ENCODE measurements at regions not wholly inside any gene's neighbourhood (a gene's known extent, or its start where the extent isn't known, plus 50 kb on each side); places are given as distances from the start of the nearest gene placed in this dataset.
"Not testable (repeated sequence)": the region's sequence is repeated elsewhere in the genome, so short reads cannot be mapped to it uniquely, and the experiment has no call there.

DNA sequence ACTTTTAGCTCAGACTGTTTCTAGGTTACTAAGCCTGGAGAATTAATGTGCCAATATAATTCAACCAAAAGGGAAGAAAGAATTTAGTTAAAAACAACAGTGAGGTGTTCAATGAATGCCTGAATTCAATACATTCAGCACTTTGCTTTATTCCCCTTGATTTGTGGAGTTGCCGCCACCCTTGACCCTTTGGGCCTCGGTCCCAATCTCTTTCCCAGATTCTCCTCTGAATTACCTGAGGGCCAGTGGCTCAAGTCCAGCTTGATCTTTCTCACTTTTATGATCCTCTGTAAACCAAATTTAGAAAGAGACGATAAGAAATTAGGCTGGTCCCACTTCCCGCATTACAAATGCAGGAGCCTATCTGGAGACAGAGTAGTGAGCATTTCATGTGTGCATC, 98.7 kb downstream of the NBPF8 start:
- not testable (repeated sequence) for H3K4me3 ChIP-seq (ENCODE audit: low read length); H3K27me3 ChIP-seq (ENCODE audit: control insufficient read depth, insufficient read depth, low read length); DNase-seq (ENCODE audit: low read depth, low spot score); H3K4me1 ChIP-seq (ENCODE audit: control insufficient read depth, insufficient read depth, low read length); H3K27ac ChIP-seq (ENCODE audit: low read length); H3K9me3 ChIP-seq (ENCODE audit: control insufficient read depth, insufficient read depth, low read length); H3K36me3 ChIP-seq (ENCODE audit: control insufficient read depth, insufficient read depth, low read length)
- WGBS (ENCODE audit: insufficient coverage, insufficient read length), result no CpG with 5 or more reads among the region's 4 CpGs

GRCh38 chr1:120519196-120519595, 104.4 kb downstream of the NBPF8 start:
- H3K4me3 ChIP-seq (ENCODE audit: low read length); H3K9me3 ChIP-seq (ENCODE audit: control insufficient read depth, insufficient read depth, low read length); H3K4me1 ChIP-seq (ENCODE audit: control insufficient read depth, insufficient read depth, low read length); H3K36me3 ChIP-seq (ENCODE audit: control insufficient read depth, insufficient read depth, low read length); DNase-seq (ENCODE audit: low read depth, low spot score); H3K27ac ChIP-seq (ENCODE audit: low read length); H3K27me3 ChIP-seq (ENCODE audit: control insufficient read depth, insufficient read depth, low read length): not testable (repeated sequence)
- no CpG with 5 or more reads among the region's 8 CpGs for WGBS (ENCODE audit: insufficient coverage, insufficient read length)

- WGBS (ENCODE audit: insufficient coverage, insufficient read length), result no CpG with 5 or more reads among the region's 7 CpGs
Observed at GRCh38 chr1:120524416-120524815, 109.6 kb downstream of the NBPF8 start.

GRCh38 chr1:120525386-120525785, 110.6 kb downstream of the NBPF8 start:
- H3K36me3 ChIP-seq (ENCODE audit: control insufficient read depth, insufficient read depth, low read length); H3K27me3 ChIP-seq (ENCODE audit: control insufficient read depth, insufficient read depth, low read length); H3K27ac ChIP-seq (ENCODE audit: low read length); H3K4me1 ChIP-seq (ENCODE audit: control insufficient read depth, insufficient read depth, low read length); DNase-seq (ENCODE audit: low read depth, low spot score); H3K4me3 ChIP-seq (ENCODE audit: low read length); H3K9me3 ChIP-seq (ENCODE audit: control insufficient read depth, insufficient read depth, low read length): not testable (repeated sequence)
- no CpG with 5 or more reads among the region's 3 CpGs for WGBS (ENCODE audit: insufficient coverage, insufficient read length)

More at GRCh38 chr1:120524416-120524815, 109.6 kb downstream of the NBPF8 start:
- H3K27ac ChIP-seq (ENCODE audit: low read length); H3K4me3 ChIP-seq (ENCODE audit: low read length); H3K4me1 ChIP-seq (ENCODE audit: control insufficient read depth, insufficient read depth, low read length); H3K27me3 ChIP-seq (ENCODE audit: control insufficient read depth, insufficient read depth, low read length); DNase-seq (ENCODE audit: low read depth, low spot score); H3K36me3 ChIP-seq (ENCODE audit: control insufficient read depth, insufficient read depth, low read length); H3K9me3 ChIP-seq (ENCODE audit: control insufficient read depth, insufficient read depth, low read length): not testable (repeated sequence)

GRCh38 chr1:120529475-120530089, 114.7 kb downstream of the NBPF8 start:
- H3K4me1 ChIP-seq (ENCODE audit: control insufficient read depth, insufficient read depth, low read length); H3K27me3 ChIP-seq (ENCODE audit: control insufficient read depth, insufficient read depth, low read length); H3K9me3 ChIP-seq (ENCODE audit: control insufficient read depth, insufficient read depth, low read length); H3K4me3 ChIP-seq (ENCODE audit: low read length); H3K36me3 ChIP-seq (ENCODE audit: control insufficient read depth, insufficient read depth, low read length); DNase-seq (ENCODE audit: low read depth, low spot score); H3K27ac ChIP-seq (ENCODE audit: low read length): not testable (repeated sequence)
- no CpG with 5 or more reads among the region's 5 CpGs for WGBS (ENCODE audit: insufficient coverage, insufficient read length)

- H3K4me1 ChIP-seq (ENCODE audit: control insufficient read depth, insufficient read depth, low read length); H3K9me3 ChIP-seq (ENCODE audit: control insufficient read depth, insufficient read depth, low read length); H3K36me3 ChIP-seq (ENCODE audit: control insufficient read depth, insufficient read depth, low read length); H3K4me3 ChIP-seq (ENCODE audit: low read length); DNase-seq (ENCODE audit: low read depth, low spot score); H3K27me3 ChIP-seq (ENCODE audit: control insufficient read depth, insufficient read depth, low read length); H3K27ac ChIP-seq (ENCODE audit: low read length): not testable (repeated sequence)
- no CpG with 5 or more reads among the region's 3 CpGs for WGBS (ENCODE audit: insufficient coverage, insufficient read length)
Observed at GRCh38 chr1:120531455-120531854, 116.6 kb downstream of the NBPF8 start.

- H3K4me3 ChIP-seq (ENCODE audit: low read length); DNase-seq (ENCODE audit: low read depth, low spot score); H3K27ac ChIP-seq (ENCODE audit: low read length); H3K27me3 ChIP-seq (ENCODE audit: control insufficient read depth, insufficient read depth, low read length); H3K4me1 ChIP-seq (ENCODE audit: control insufficient read depth, insufficient read depth, low read length); H3K36me3 ChIP-seq (ENCODE audit: control insufficient read depth, insufficient read depth, low read length); H3K9me3 ChIP-seq (ENCODE audit: control insufficient read depth, insufficient read depth, low read length): not testable (repeated sequence)
- WGBS (ENCODE audit: insufficient coverage, insufficient read length), result no CpG with 5 or more reads among the region's 2 CpGs
Observed at GRCh38 chr1:120534361-120535047, 119.7 kb downstream of the NBPF8 start.

DNA sequence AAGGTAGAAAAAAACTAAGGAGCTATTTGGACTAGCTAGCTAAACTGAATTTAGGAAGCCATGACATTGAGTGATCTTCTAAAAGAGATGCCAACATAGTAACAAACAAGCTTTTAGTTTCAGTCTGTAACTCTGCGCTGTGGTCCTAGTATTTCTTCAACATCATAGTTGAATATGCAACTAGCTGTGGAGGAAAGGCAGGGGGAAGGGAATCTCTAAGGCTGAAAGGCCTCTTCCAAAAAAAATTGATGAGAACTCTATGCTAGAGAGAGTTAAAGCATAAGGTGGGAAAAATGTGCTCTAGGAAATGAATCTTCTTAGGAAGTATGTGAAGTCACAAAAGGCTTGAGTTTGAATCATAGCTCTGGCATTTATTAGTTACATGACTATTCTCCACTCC, 120.2 kb downstream of the NBPF8 start:
- H3K4me1 ChIP-seq (ENCODE audit: control insufficient read depth, insufficient read depth, low read length); H3K27ac ChIP-seq (ENCODE audit: low read length); H3K4me3 ChIP-seq (ENCODE audit: low read length); DNase-seq (ENCODE audit: low read depth, low spot score); H3K9me3 ChIP-seq (ENCODE audit: control insufficient read depth, insufficient read depth, low read length); H3K27me3 ChIP-seq (ENCODE audit: control insufficient read depth, insufficient read depth, low read length); H3K36me3 ChIP-seq (ENCODE audit: control insufficient read depth, insufficient read depth, low read length): not testable (repeated sequence)
- no CpG with 5 or more reads among the region's 1 CpG for WGBS (ENCODE audit: insufficient coverage, insufficient read length)

- not testable (repeated sequence) for H3K27me3 ChIP-seq (ENCODE audit: control insufficient read depth, insufficient read depth, low read length); DNase-seq (ENCODE audit: low read depth, low spot score); H3K4me3 ChIP-seq (ENCODE audit: low read length); H3K9me3 ChIP-seq (ENCODE audit: control insufficient read depth, insufficient read depth, low read length); H3K36me3 ChIP-seq (ENCODE audit: control insufficient read depth, insufficient read depth, low read length); H3K27ac ChIP-seq (ENCODE audit: low read length); H3K4me1 ChIP-seq (ENCODE audit: control insufficient read depth, insufficient read depth, low read length)
- WGBS (ENCODE audit: insufficient coverage, insufficient read length), result no CpG with 5 or more reads among the region's 5 CpGs
Observed at GRCh38 chr1:120541394-120541793, 126.6 kb downstream of the NBPF8 start.

GRCh38 chr1:120542365-120542764, 127.5 kb downstream of the NBPF8 start:
- H3K9me3 ChIP-seq (ENCODE audit: control insufficient read depth, insufficient read depth, low read length); H3K4me3 ChIP-seq (ENCODE audit: low read length): not testable (repeated sequence)
- no CpG with 5 or more reads among the region's 2 CpGs for WGBS (ENCODE audit: insufficient coverage, insufficient read length)

GRCh38 chr1:120542940-120543339, 128.1 kb downstream of the NBPF8 start:
- not testable (repeated sequence) for H3K4me1 ChIP-seq (ENCODE audit: control insufficient read depth, insufficient read depth, low read length); H3K36me3 ChIP-seq (ENCODE audit: control insufficient read depth, insufficient read depth, low read length); H3K4me3 ChIP-seq (ENCODE audit: low read length); DNase-seq (ENCODE audit: low read depth, low spot score); H3K9me3 ChIP-seq (ENCODE audit: control insufficient read depth, insufficient read depth, low read length); H3K27ac ChIP-seq (ENCODE audit: low read length); H3K27me3 ChIP-seq (ENCODE audit: control insufficient read depth, insufficient read depth, low read length)
- no CpG with 5 or more reads among the region's 2 CpGs for WGBS (ENCODE audit: insufficient coverage, insufficient read length)

More at GRCh38 chr1:120542365-120542764, 127.5 kb downstream of the NBPF8 start:
- not testable (repeated sequence) for H3K27ac ChIP-seq (ENCODE audit: low read length); H3K36me3 ChIP-seq (ENCODE audit: control insufficient read depth, insufficient read depth, low read length); H3K4me1 ChIP-seq (ENCODE audit: control insufficient read depth, insufficient read depth, low read length); H3K27me3 ChIP-seq (ENCODE audit: control insufficient read depth, insufficient read depth, low read length); DNase-seq (ENCODE audit: low read depth, low spot score)
